Breast epithelium (tissue), 4 donors: ENCODE measurements at regions not wholly inside any gene's neighbourhood (a gene's known extent, or its start where the extent isn't known, plus 50 kb on each side); places are given as distances from the start of the nearest gene placed in this dataset.

Experiments used
- DNase-seq, 2 donors: peaks; one replicate each; pipeline ENCODE4 v3.0.0-alpha.2; 2019; ENCODE audit warnings: low spot score in 2 of 2
- H3K27ac ChIP-seq, 2 donors: fragments of 200-600 bp; sonication (generic) in 1 of 2; one replicate each; pipeline ENCODE4 v1.5.1; 2016 to 2019; ENCODE audit warnings: mild to moderate bottlenecking in 1 of 2
- H3K27me3 ChIP-seq, 2 donors: fragments of 200-600 bp; sonication (generic) in 1 of 2; one replicate each; pipeline versions ENCODE4 v1.5.1 to v1.6.0; 2017 to 2019; ENCODE audit warnings: control low read depth in 1 of 2, mild to moderate bottlenecking in 1 of 2
- H3K36me3 ChIP-seq: fragments of 200-600 bp; one replicate; pipeline ENCODE4 v1.5.1; 2019
- H3K4me1 ChIP-seq, 2 donors: fragments of 200-600 bp; sonication (generic); one replicate each; pipeline ENCODE4 v1.5.1; 2016 to 2019; ENCODE audit warnings: control low read depth in 1 of 2
- H3K4me3 ChIP-seq, 3 donors: fragments of 200-600 bp; sonication (generic); 1 replicate in 2 of 3; 2 replicates in 1 of 3; pipeline ENCODE4 v1.5.1; 2016 to 2019; ENCODE audit warnings: mild to moderate bottlenecking in 3 of 3, moderate library complexity in 2 of 3
- H3K9me3 ChIP-seq, 2 donors: fragments of 200-600 bp; sonication (generic) in 1 of 2; one replicate each; pipeline ENCODE4 v1.5.1; 2016 to 2019; ENCODE audit warnings: control low read depth in 1 of 2
- POLR2A ChIP-seq: fragments of 450-650 bp; IDR thresholded peaks from one replicate; pipeline ENCODE4 v1.6.1; 2016; ENCODE audit warnings: antibody characterized with exemption, mild to moderate bottlenecking, moderate library complexity
- POLR2AphosphoS5 ChIP-seq, 3 donors: sonication (generic); formaldehyde crosslinking; IDR thresholded peaks; one replicate each; pipeline ENCODE4 v1.6.1; 2017; ENCODE audit warnings: antibody characterized with exemption in 3 of 3
- intact Hi-C: fragments of 100-400 bp; cut with DNase I; formaldehyde crosslinking; loops from one replicate; pipeline ENCODE4 v1.15.1; 2023; ENCODE audit warnings: low total_unique reads
- TF ChIP-seq, protein P1 (sequence below), 3 donors: fragments of 450-650 bp; IDR thresholded peaks; one replicate each; pipeline ENCODE4 v1.5.1; 2016 to 2017; ENCODE audit warnings: antibody characterized with exemption in 3 of 3, mild to moderate bottlenecking in 3 of 3, moderate library complexity in 3 of 3

DNA sequence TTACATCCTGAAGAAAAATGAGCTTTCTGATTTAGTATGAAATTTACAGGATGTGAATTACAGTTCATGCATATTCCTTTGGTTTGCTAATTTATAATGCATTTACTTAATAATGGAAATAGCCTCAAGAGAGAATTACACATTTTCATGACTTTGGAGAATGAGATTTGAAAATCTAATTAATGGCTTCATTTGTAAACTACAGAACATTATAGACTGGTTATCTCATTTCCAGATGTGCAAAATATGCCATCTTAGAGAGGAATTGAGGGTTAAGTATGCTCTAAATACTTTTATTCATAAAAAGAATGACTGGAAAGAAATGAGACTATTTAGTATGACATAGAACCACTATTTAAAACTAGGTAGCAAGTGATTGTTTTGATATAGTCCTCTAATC is 94.2 kb upstream of the DNAJC10 start:
- no peaks in the 10 kb centered on the region for H3K4me1 ChIP-seq
- intact Hi-C loops, result no loop called here
- H3K36me3 ChIP-seq, result no peaks in the 10 kb centered on the region
- H3K27me3 ChIP-seq, result no peaks in the 10 kb centered on the region
- no peak for DNase-seq
- H3K9me3 ChIP-seq, result no peaks in the 10 kb centered on the region
- TF ChIP-seq, protein P1, sequence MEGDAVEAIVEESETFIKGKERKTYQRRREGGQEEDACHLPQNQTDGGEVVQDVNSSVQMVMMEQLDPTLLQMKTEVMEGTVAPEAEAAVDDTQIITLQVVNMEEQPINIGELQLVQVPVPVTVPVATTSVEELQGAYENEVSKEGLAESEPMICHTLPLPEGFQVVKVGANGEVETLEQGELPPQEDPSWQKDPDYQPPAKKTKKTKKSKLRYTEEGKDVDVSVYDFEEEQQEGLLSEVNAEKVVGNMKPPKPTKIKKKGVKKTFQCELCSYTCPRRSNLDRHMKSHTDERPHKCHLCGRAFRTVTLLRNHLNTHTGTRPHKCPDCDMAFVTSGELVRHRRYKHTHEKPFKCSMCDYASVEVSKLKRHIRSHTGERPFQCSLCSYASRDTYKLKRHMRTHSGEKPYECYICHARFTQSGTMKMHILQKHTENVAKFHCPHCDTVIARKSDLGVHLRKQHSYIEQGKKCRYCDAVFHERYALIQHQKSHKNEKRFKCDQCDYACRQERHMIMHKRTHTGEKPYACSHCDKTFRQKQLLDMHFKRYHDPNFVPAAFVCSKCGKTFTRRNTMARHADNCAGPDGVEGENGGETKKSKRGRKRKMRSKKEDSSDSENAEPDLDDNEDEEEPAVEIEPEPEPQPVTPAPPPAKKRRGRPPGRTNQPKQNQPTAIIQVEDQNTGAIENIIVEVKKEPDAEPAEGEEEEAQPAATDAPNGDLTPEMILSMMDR (IDR thresholded peaks at IDR 0.05), result no peak
- no peak for TF ChIP-seq POLR2A
- no peak for TF ChIP-seq POLR2AphosphoS5 (IDR thresholded peaks at IDR 0.05)
- H3K4me3 ChIP-seq, result no peak overlapping the region
- no peak overlapping the region for H3K27ac ChIP-seq

DNA sequence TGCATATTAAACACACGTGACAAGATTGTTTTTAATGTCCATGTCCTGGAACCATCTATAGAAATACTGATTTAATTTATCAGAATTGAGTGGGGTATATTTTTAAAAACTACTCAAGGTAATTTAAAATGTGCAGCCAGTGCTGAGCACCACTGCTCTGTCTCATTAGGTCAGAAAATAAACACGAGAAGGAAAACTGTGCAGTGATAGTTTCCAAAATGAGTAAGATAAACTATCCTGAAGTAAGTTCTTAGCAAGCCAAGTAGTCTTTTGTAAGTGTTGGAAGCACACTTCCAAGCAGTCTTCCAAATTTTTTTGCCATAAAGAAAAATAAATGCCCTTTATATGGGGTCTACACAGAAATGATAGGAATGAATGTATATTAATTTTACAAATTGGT is 93.8 kb upstream of the DNAJC10 start:
- DNase-seq, result no peak
- intact Hi-C loops, result no loop called here
- TF ChIP-seq POLR2AphosphoS5 (IDR thresholded peaks at IDR 0.05) (no peak), POLR2A (no peak)
- TF ChIP-seq, protein P1 (IDR thresholded peaks at IDR 0.05), result no peak
- Histone ChIP-seq H3K27me3 (no peaks in the 10 kb centered on the region), H3K4me1 (no peaks in the 10 kb centered on the region), H3K9me3 (no peaks in the 10 kb centered on the region), H3K36me3 (no peaks in the 10 kb centered on the region), H3K4me3 (no peak overlapping the region), H3K27ac (no peak overlapping the region)

DNA sequence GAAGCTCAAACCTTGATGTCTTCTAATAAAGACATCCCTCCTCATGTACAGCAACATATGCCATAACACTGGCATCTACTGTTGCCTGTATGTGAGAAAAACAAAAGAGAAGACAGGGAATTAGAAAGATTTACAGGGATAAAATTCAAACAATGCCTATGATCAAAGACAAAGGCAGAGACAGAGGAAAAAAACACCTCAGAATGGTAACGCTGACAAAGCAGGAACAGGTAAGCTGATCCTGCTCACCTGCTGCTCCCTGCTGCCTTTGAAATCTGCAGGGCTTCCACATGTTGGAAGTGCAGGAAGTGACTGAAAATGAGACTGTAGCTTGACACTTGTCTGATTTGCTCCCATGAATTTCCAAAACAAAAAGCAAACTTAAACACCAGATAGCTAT is 90.2 kb upstream of the DNAJC10 start:
- no peak for DNase-seq
- H3K27ac ChIP-seq, result no peak overlapping the region
- H3K27me3 ChIP-seq, result no peaks in the 10 kb centered on the region
- no peak overlapping the region for H3K4me3 ChIP-seq
- TF ChIP-seq POLR2A (no peak), POLR2AphosphoS5 (IDR thresholded peaks at IDR 0.05) (no peak)
- TF ChIP-seq, protein P1 (IDR thresholded peaks at IDR 0.05), result no peak
- no peaks in the 10 kb centered on the region for H3K36me3 ChIP-seq
- no peaks in the 10 kb centered on the region for H3K9me3 ChIP-seq
- intact Hi-C loops, result no loop called here
- H3K4me1 ChIP-seq, result no peaks in the 10 kb centered on the region

DNA sequence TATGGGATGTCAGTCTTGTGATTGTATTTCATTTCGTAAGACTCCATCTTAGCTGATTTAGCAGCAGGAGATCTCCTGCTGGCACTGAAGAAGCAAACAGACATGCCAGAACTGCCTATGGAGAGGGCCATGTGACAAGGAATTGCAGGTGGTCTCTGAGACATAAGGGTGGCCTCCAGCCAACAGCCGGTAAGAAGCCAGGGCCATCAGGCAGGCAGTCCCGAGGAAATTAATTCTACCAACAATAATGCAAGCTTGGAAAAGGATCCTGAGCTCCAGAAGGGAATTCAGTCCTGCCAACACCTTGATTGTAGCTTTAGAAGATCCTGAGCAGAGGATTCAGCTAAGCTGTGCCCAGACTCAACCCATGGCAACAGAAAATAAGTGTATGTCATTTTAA is 87.1 kb upstream of the DNAJC10 start:
- TF ChIP-seq POLR2AphosphoS5 (IDR thresholded peaks at IDR 0.05) (no peak), POLR2A (no peak)
- TF ChIP-seq, protein P1 (IDR thresholded peaks at IDR 0.05), result no peak
- no peaks in the 10 kb centered on the region for H3K27me3 ChIP-seq
- intact Hi-C loops, result no loop called here

DNA sequence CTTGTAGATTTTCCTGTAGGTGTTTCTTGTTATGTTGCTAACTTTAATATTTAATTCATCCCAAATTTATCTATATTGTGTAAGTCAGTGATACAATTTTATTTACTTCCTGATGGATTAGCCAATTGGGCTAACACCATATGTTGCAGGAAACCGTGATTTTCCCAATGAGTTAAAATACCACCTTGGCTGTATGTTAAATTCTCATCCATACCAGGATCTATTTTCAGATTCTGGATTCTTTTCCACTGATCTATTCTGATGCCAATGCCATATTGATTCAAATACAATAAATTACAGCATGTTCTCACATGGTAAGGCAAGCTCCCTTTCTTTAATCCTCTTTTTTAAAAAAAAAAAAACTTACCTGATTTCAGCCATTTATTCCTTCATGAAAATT is 85.8 kb upstream of the DNAJC10 start:
- no peak for TF ChIP-seq POLR2A
- no peak for TF ChIP-seq POLR2AphosphoS5 (IDR thresholded peaks at IDR 0.05)

More for the DNA sequence above, 87.1 kb upstream of the DNAJC10 start:
- Histone ChIP-seq H3K4me1 (no peaks in the 10 kb centered on the region), H3K4me3 (no peak overlapping the region), H3K9me3 (no peaks in the 10 kb centered on the region), H3K36me3 (no peaks in the 10 kb centered on the region), H3K27ac (no peak overlapping the region)
- no peak for DNase-seq

DNA sequence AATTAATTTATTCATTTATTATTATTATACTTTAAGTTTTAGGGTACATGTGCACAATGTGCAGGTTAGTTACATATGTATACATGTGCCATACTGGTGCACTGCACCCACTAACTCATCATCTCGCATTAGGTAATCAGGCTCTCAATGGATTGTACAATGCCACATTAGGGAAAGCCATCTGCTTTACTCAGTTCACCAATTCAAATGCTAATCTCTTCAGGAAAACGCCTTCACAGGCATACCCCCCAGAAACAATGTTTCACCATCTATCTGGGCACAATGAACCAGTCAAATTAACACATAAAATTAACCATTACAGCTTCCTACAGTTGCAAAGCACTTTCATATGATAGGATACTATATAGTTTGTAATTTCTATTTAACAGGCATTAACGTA is 84.8 kb upstream of the DNAJC10 start:
- intact Hi-C loops, result no loop called here
- Histone ChIP-seq H3K27ac (no peak overlapping the region), H3K4me3 (no peak overlapping the region), H3K4me1 (no peaks in the 10 kb centered on the region), H3K9me3 (no peaks in the 10 kb centered on the region), H3K36me3 (no peaks in the 10 kb centered on the region), H3K27me3 (no peaks in the 10 kb centered on the region)
- TF ChIP-seq POLR2A (no peak), POLR2AphosphoS5 (IDR thresholded peaks at IDR 0.05) (no peak)
- TF ChIP-seq, protein P1 (IDR thresholded peaks at IDR 0.05), result no peak
- DNase-seq, result no peak

More for the DNA sequence above, 85.8 kb upstream of the DNAJC10 start:
- Histone ChIP-seq H3K27me3 (no peaks in the 10 kb centered on the region), H3K27ac (no peak overlapping the region), H3K4me1 (no peaks in the 10 kb centered on the region), H3K9me3 (no peaks in the 10 kb centered on the region), H3K4me3 (no peak overlapping the region), H3K36me3 (no peaks in the 10 kb centered on the region)
- no peak for DNase-seq
- intact Hi-C loops, result no loop called here
